NCI-H146 treated with DMSO at 0.1 percent for 48 hours (cell line): ENCODE measurements at regions not wholly inside any gene's neighbourhood (a gene's known extent, or its start where the extent isn't known, plus 50 kb on each side); places are given as distances from the start of the nearest gene placed in this dataset.
"Not testable (repeated sequence)": the region's sequence is repeated elsewhere in the genome, so short reads cannot be mapped to it uniquely, and the experiment has no call there.

Experiments
- DNase-seq: peaks from one replicate; lab custom pipeline; 2025; ENCODE audit not compliant: unreplicated experiment; lab: John Stamatoyannopoulos, UW

- DNase-seq = no peak
Measured at GRCh38 chr4:62550121-62550520, 1350.0 kb downstream of the ADGRL3 start.

- no peak for DNase-seq
Measured at GRCh38 chr4:62549601-62550000, 1349.5 kb downstream of the ADGRL3 start.

- DNase-seq = no peak
Measured at GRCh38 chr4:62548765-62549164, 1348.6 kb downstream of the ADGRL3 start.

GRCh38 chr4:62548108-62548524 lies 1348.0 kb downstream of the ADGRL3 start:
- no peak for DNase-seq

- no peak for DNase-seq
Measured at GRCh38 chr4:62544428-62544827, 1344.3 kb downstream of the ADGRL3 start.

- no peak for DNase-seq
Measured at GRCh38 chr4:62543002-62543401, 1342.9 kb downstream of the ADGRL3 start.

- no peak for DNase-seq
Measured at GRCh38 chr4:62533573-62533972, 1333.4 kb downstream of the ADGRL3 start.

GRCh38 chr4:62531731-62532130 lies 1331.6 kb downstream of the ADGRL3 start:
- no peak for DNase-seq

- no peak for DNase-seq
Measured at GRCh38 chr4:62531264-62531663, 1331.1 kb downstream of the ADGRL3 start.

- DNase-seq = no peak
Measured at GRCh38 chr4:62528874-62529273, 1328.7 kb downstream of the ADGRL3 start.

GRCh38 chr4:62526671-62527070 lies 1326.5 kb downstream of the ADGRL3 start:
- DNase-seq = no peak

- no peak for DNase-seq
Measured at GRCh38 chr4:62523256-62523655, 1323.1 kb downstream of the ADGRL3 start.

- DNase-seq = no peak
Measured at GRCh38 chr4:62522273-62522672, 1322.1 kb downstream of the ADGRL3 start.

- no peak for DNase-seq
Measured at GRCh38 chr4:62517716-62518115, 1317.6 kb downstream of the ADGRL3 start.

GRCh38 chr4:62513306-62513705 lies 1313.2 kb downstream of the ADGRL3 start:
- DNase-seq = no peak

- DNase-seq = no peak
Measured at GRCh38 chr4:62512271-62512670, 1312.1 kb downstream of the ADGRL3 start.

GRCh38 chr4:62510228-62510627 lies 1310.1 kb downstream of the ADGRL3 start:
- no peak for DNase-seq

- DNase-seq = no peak
Measured at GRCh38 chr4:62500296-62500695, 1300.2 kb downstream of the ADGRL3 start.

GRCh38 chr4:62495032-62495431 lies 1294.9 kb downstream of the ADGRL3 start:
- DNase-seq = no peak

GRCh38 chr4:62491756-62492155 lies 1291.6 kb downstream of the ADGRL3 start:
- DNase-seq = not testable (repeated sequence)

GRCh38 chr4:62490635-62491034 lies 1290.5 kb downstream of the ADGRL3 start:
- no peak for DNase-seq

- no peak for DNase-seq
Measured at GRCh38 chr4:62487016-62487415, 1286.9 kb downstream of the ADGRL3 start.

- DNase-seq = no peak
Measured at GRCh38 chr4:62484357-62484756, 1284.2 kb downstream of the ADGRL3 start.

GRCh38 chr4:62482355-62482754 lies 1282.2 kb downstream of the ADGRL3 start:
- no peak for DNase-seq
